Osteocyte (in vitro differentiated cells): ENCODE measurements at regions not wholly inside any gene's neighbourhood (a gene's known extent, or its start where the extent isn't known, plus 50 kb on each side); places are given as distances from the start of the nearest gene placed in this dataset.

Source experiments
- DNase-seq: peaks from one replicate; pipeline ENCODE4 v3.0.0; 2021; ENCODE audit warnings: mixed read lengths; ENCODE audit not compliant: unreplicated experiment; ENCODE audit errors: extremely low spot score
- H3K27ac Mint-ChIP-seq: one replicate; pipeline ENCODE4 v1.8.0; 2021; ENCODE audit warnings: mild to moderate bottlenecking, mixed read lengths; ENCODE audit not compliant: unreplicated experiment
- H3K27me3 Mint-ChIP-seq: one replicate; pipeline ENCODE4 v1.8.0; 2021; ENCODE audit warnings: mixed read lengths; ENCODE audit not compliant: unreplicated experiment
- H3K36me3 Mint-ChIP-seq: one replicate; pipeline ENCODE4 v1.8.0; 2021; ENCODE audit warnings: mixed read lengths; ENCODE audit not compliant: unreplicated experiment
- H3K4me1 Mint-ChIP-seq: one replicate; pipeline ENCODE4 v1.8.0; 2021; ENCODE audit warnings: mixed read lengths; ENCODE audit not compliant: unreplicated experiment
- H3K4me3 Mint-ChIP-seq: one replicate; pipeline ENCODE4 v1.8.0; 2021; ENCODE audit warnings: mild to moderate bottlenecking, moderate library complexity, mixed read lengths; ENCODE audit not compliant: unreplicated experiment
- H3K9me3 Mint-ChIP-seq: one replicate; pipeline ENCODE4 v1.8.0; 2021; ENCODE audit warnings: mixed read lengths; ENCODE audit not compliant: unreplicated experiment
- CTCF ChIP-seq: fragments of 200-600 bp; sonication (generic); IDR thresholded peaks from 2 replicates; pipeline ENCODE4 v1.5.0; 2021; ENCODE audit warnings: antibody characterized with exemption, mild to moderate bottlenecking, moderate library complexity

- H3K4me1 Mint-ChIP-seq = no peaks in the 10 kb centered on the region
These were observed 685.0 kb downstream of the SLITRK1 start for GRCh38 chr13:83197316-83197715.

GRCh38 chr13:83190020-83190419 lies 692.3 kb downstream of the SLITRK1 start:
- no peak for DNase-seq
- TF ChIP-seq CTCF = no peak
- H3K27ac Mint-ChIP-seq = no peak overlapping the region
- no peaks in the 10 kb centered on the region for H3K27me3 Mint-ChIP-seq
- H3K9me3 Mint-ChIP-seq = peaks cover 11% of the 10 kb centered on the region
- H3K4me3 Mint-ChIP-seq = no peak overlapping the region
- peaks cover under 1% of the 10 kb centered on the region for H3K4me1 Mint-ChIP-seq
- peaks cover 2% of the 10 kb centered on the region for H3K36me3 Mint-ChIP-seq

More at GRCh38 chr13:83197316-83197715, 685.0 kb downstream of the SLITRK1 start:
- no peak for DNase-seq
- Mint-ChIP-seq H3K27me3 (no peaks in the 10 kb centered on the region), H3K36me3 (no peaks in the 10 kb centered on the region), H3K9me3 (peaks cover 16% of the 10 kb centered on the region), H3K4me3 (no peak overlapping the region), H3K27ac (no peak overlapping the region)
- no peak for TF ChIP-seq CTCF

GRCh38 chr13:83184819-83185218 lies 697.5 kb downstream of the SLITRK1 start:
- peaks cover 6% of the 10 kb centered on the region for H3K9me3 Mint-ChIP-seq
- H3K27ac Mint-ChIP-seq = no peak overlapping the region
- H3K36me3 Mint-ChIP-seq = peaks cover 2% of the 10 kb centered on the region
- no peak for DNase-seq
- no peak overlapping the region for H3K4me3 Mint-ChIP-seq
- no peaks in the 10 kb centered on the region for H3K27me3 Mint-ChIP-seq
- peaks cover 4% of the 10 kb centered on the region for H3K4me1 Mint-ChIP-seq
- TF ChIP-seq CTCF = no peak

GRCh38 chr13:83184150-83184475 lies 698.2 kb downstream of the SLITRK1 start:
- no peak for TF ChIP-seq CTCF
- Mint-ChIP-seq H3K9me3 (peaks cover 6% of the 10 kb centered on the region), H3K4me3 (no peak overlapping the region), H3K27ac (no peak overlapping the region), H3K27me3 (no peaks in the 10 kb centered on the region), H3K36me3 (peaks cover 2% of the 10 kb centered on the region), H3K4me1 (peaks cover 4% of the 10 kb centered on the region)
- DNase-seq = no peak

GRCh38 chr13:83183439-83184149 lies 698.7 kb downstream of the SLITRK1 start:
- TF ChIP-seq CTCF = no peak
- no peak overlapping the region for H3K4me3 Mint-ChIP-seq
- H3K36me3 Mint-ChIP-seq = peaks cover 2% of the 10 kb centered on the region
- peaks cover 4% of the 10 kb centered on the region for H3K4me1 Mint-ChIP-seq
- H3K9me3 Mint-ChIP-seq = peaks cover 6% of the 10 kb centered on the region
- H3K27ac Mint-ChIP-seq = no peak overlapping the region
- H3K27me3 Mint-ChIP-seq = no peaks in the 10 kb centered on the region
- no peak for DNase-seq
